Nephron (organoid): ENCODE measurements at regions not wholly inside any gene's neighbourhood (a gene's known extent, or its start where the extent isn't known, plus 50 kb on each side); places are given as distances from the start of the nearest gene placed in this dataset.

Experiments used
- H3K27ac Mint-ChIP-seq, 3 experiments: 2 replicates each; pipeline ENCODE4 v1.8.0; 2020; ENCODE audit warnings: mixed read lengths in 3 of 3, mild to moderate bottlenecking in 2 of 3, moderate library complexity in 1 of 3
- H3K27me3 Mint-ChIP-seq: 2 replicates; pipeline ENCODE4 v1.8.0; 2021; ENCODE audit warnings: low read depth, mild to moderate bottlenecking, moderate library complexity, mixed read lengths
- H3K36me3 Mint-ChIP-seq: 2 replicates; pipeline ENCODE4 v1.8.0; 2020; ENCODE audit warnings: low read depth, mixed read lengths
- H3K4me1 Mint-ChIP-seq: 2 replicates; pipeline ENCODE4 v1.8.0; 2020; ENCODE audit warnings: mixed read lengths
- H3K4me3 Mint-ChIP-seq, 3 experiments: 2 replicates each; pipeline ENCODE4 v1.8.0; 2020; ENCODE audit warnings: mild to moderate bottlenecking in 3 of 3, mixed read lengths in 3 of 3, moderate library complexity in 2 of 3
- H3K9me3 Mint-ChIP-seq: 2 replicates; pipeline ENCODE4 v1.8.0; 2020; ENCODE audit warnings: mixed read lengths
- CTCF ChIP-seq, 3 experiments: fragments of 200-600 bp; sonication (generic); IDR thresholded peaks; one replicate each; pipeline ENCODE4 v1.5.0; 2021; ENCODE audit warnings: antibody characterized with exemption in 3 of 3; ENCODE audit not compliant: unreplicated experiment in 3 of 3

GRCh38 chr5:34574936-34575467 lies 81.1 kb upstream of the RAI14 start:
- Mint-ChIP-seq H3K9me3 (peaks cover 3% of the 10 kb centered on the region), H3K36me3 (no peaks in the 10 kb centered on the region), H3K4me3 (no peak overlapping the region), H3K4me1 (peaks cover 24% of the 10 kb centered on the region), H3K27ac (peak overlapping the region in 1 of 3 experiments; percentile 22), H3K27me3 (peaks cover 5% of the 10 kb centered on the region)
- TF ChIP-seq CTCF (IDR thresholded peaks at IDR 0.05; ENCODE audit: unreplicated experiment in 3 of 3): no peak

DNA sequence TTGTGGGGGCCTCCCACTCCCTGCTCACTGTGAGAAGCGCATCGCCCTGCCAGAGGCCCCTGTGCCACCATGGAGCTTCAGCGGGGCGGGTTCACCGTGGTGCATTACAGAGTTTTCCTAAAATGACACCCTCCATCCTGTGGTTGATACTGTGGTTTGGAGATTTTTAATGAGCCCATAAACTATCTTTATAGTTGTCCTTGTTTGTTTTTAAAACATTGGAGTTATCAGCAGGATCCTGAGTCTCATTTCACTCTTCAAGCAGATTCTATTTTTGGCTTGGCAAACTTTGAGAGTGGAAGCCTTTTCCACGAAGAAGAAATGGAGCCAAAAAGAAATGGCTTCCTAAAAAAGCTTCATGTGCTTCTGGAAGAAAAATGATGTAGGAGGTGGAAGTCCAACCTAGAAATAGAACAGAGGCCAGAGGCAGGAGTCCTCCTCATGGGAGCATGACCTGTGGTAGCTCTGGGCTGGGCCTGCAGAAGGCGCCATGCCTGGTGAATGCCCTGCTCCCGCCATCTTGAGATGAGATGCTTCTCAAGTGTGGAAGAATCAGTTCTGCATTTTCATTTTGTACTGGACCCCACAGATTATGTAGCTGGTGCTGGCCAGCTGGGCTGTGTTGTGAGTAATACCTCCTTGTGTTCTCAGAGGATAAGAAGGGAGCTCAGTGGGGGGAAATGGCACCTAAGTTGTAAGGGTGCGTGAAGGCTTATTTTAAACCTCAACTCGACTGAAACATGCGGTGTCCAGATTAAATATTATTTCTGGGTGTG lies 79.0 kb upstream of the RAI14 start:
- Mint-ChIP-seq H3K4me1 (peaks cover 15% of the 10 kb centered on the region), H3K27me3 (peaks cover 6% of the 10 kb centered on the region), H3K27ac (peak overlapping the region; percentile 62 to 83 (median 63)), H3K4me3 (no peak overlapping the region), H3K36me3 (no peaks in the 10 kb centered on the region), H3K9me3 (peaks cover 5% of the 10 kb centered on the region)
- no peak for TF ChIP-seq CTCF (IDR thresholded peaks at IDR 0.05; ENCODE audit: unreplicated experiment in 3 of 3)

DNA sequence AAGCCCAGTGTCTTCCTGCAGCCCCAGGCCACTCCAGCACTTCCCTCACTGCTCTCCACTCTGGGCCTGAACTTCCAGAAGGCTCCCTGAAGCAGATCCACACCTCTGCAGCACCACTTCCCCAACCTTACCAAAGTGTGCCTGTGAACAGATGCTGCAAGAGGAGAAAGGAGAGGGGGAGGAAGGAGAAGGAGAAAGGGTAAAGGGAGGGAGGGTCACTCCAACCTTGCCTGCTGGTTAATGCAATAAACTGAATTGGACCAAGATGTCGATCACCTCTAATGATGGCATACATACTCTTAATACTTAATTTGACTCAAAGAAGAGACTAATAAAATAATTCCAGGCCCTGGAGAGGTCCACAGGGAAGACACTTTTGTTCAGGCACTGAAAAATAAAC lies 77.2 kb upstream of the RAI14 start:
- no peak overlapping the region for H3K27ac Mint-ChIP-seq
- TF ChIP-seq CTCF (IDR thresholded peaks at IDR 0.05; ENCODE audit: unreplicated experiment in 3 of 3): no peak
- H3K4me3 Mint-ChIP-seq: no peak overlapping the region
- peaks cover 5% of the 10 kb centered on the region for H3K9me3 Mint-ChIP-seq
- no peaks in the 10 kb centered on the region for H3K36me3 Mint-ChIP-seq
- peaks cover 4% of the 10 kb centered on the region for H3K27me3 Mint-ChIP-seq
- peaks cover 19% of the 10 kb centered on the region for H3K4me1 Mint-ChIP-seq

DNA sequence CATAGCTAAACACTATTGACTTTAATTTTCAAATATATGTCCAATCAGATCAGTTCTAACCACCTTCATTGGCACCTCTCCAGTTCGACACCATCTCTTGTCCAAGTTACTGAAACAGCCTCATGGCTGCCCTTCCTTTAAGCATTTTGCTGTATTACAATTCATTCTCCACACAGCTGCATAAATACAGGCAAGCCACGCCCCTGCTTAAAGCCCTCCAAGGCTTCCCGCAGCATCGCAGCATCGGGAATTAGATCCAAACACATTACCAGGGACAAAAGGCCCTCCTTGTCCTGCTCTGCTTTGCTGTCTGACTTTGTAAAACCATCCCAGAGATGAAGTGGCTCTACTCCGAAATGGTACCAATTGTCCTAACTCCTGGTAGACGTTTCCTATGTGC lies 75.1 kb upstream of the RAI14 start:
- no peaks in the 10 kb centered on the region for H3K36me3 Mint-ChIP-seq
- no peak for TF ChIP-seq CTCF (IDR thresholded peaks at IDR 0.05; ENCODE audit: unreplicated experiment in 3 of 3)
- H3K27ac Mint-ChIP-seq: peak overlapping the region; percentile 22 to 77 (median 33)
- H3K4me1 Mint-ChIP-seq: peaks cover 19% of the 10 kb centered on the region
- H3K9me3 Mint-ChIP-seq: peaks cover 8% of the 10 kb centered on the region
- peaks cover 4% of the 10 kb centered on the region for H3K27me3 Mint-ChIP-seq
- H3K4me3 Mint-ChIP-seq: no peak overlapping the region

GRCh38 chr5:34582371-34582770 lies 73.8 kb upstream of the RAI14 start:
- no peak overlapping the region for H3K4me3 Mint-ChIP-seq
- H3K27ac Mint-ChIP-seq: no peak overlapping the region
- H3K27me3 Mint-ChIP-seq: peaks cover 4% of the 10 kb centered on the region
- no peaks in the 10 kb centered on the region for H3K36me3 Mint-ChIP-seq
- TF ChIP-seq CTCF (IDR thresholded peaks at IDR 0.05; ENCODE audit: unreplicated experiment in 3 of 3): no peak
- peaks cover 8% of the 10 kb centered on the region for H3K9me3 Mint-ChIP-seq
- peaks cover 14% of the 10 kb centered on the region for H3K4me1 Mint-ChIP-seq

GRCh38 chr5:34583167-34583566 lies 73.0 kb upstream of the RAI14 start:
- Mint-ChIP-seq H3K4me1 (peaks cover 21% of the 10 kb centered on the region), H3K27ac (no peak overlapping the region), H3K9me3 (peaks cover 8% of the 10 kb centered on the region), H3K27me3 (peaks cover 4% of the 10 kb centered on the region), H3K4me3 (no peak overlapping the region), H3K36me3 (no peaks in the 10 kb centered on the region)
- no peak for TF ChIP-seq CTCF (IDR thresholded peaks at IDR 0.05; ENCODE audit: unreplicated experiment in 3 of 3)
